ENCODE measurements at regions not wholly inside any gene's neighbourhood (a gene's known extent, or its start where the extent isn't known, plus 50 kb on each side); places are given as distances from the start of the nearest gene placed in this dataset.

- Histone ChIP-seq H3K9ac (ENCODE audit: insufficient read depth in 1 of 2, low read length in 2 of 2) (no peak overlapping the region), H3K9me3 (ENCODE audit: control insufficient read depth in 4 of 4, insufficient read depth in 3 of 4, low read length in 3 of 4) (no peaks in the 10 kb centered on the region), H3K4me1 (ENCODE audit: control insufficient read depth in 5 of 5, insufficient read depth in 5 of 5, low read length in 5 of 5) (no peaks in the 10 kb centered on the region), H3K4me3 (no peak overlapping the region), H3K27ac (ENCODE audit: low read depth in 1 of 2, low read length in 1 of 2) (no peak overlapping the region), H3K27me3 (ENCODE audit: control insufficient read depth in 3 of 3, insufficient read depth in 3 of 3, low read length in 2 of 3) (no peaks in the 10 kb centered on the region), H3K36me3 (ENCODE audit: control insufficient read depth in 4 of 4, insufficient read depth in 4 of 4, low read length in 4 of 4) (no peaks in the 10 kb centered on the region)
- ATAC-seq (ENCODE audit: insufficient read depth, low FRiP score) (no peak), DNase-seq (no peak)
- 61 to 67% methylated on average over 9 of the region's 9 CpGs for WGBS, 2 donors
- TF ChIP-seq CTCF (IDR thresholded peaks at IDR 0.05; ENCODE audit: control extremely low read depth, extremely low read depth), result no peak
Observed at GRCh38 chr4:180766944-180767729, 1476.1 kb upstream of the TENM3 start.

GRCh38 chr4:180768610-180769009 is 1474.6 kb upstream of the TENM3 start:
- ATAC-seq (ENCODE audit: insufficient read depth, low FRiP score) (no peak), DNase-seq (no peak)
- 71 to 78% methylated on average over 3 of the region's 3 CpGs for WGBS, 2 donors
- H3K9ac ChIP-seq (ENCODE audit: insufficient read depth in 1 of 2, low read length in 2 of 2), result no peak overlapping the region
- H3K4me1 ChIP-seq (ENCODE audit: control insufficient read depth in 5 of 5, insufficient read depth in 5 of 5, low read length in 5 of 5), result no peaks in the 10 kb centered on the region
- H3K36me3 ChIP-seq (ENCODE audit: control insufficient read depth in 4 of 4, insufficient read depth in 4 of 4, low read length in 4 of 4), result no peaks in the 10 kb centered on the region
- no peak overlapping the region for H3K27ac ChIP-seq (ENCODE audit: low read depth in 1 of 2, low read length in 1 of 2)
- no peaks in the 10 kb centered on the region for H3K27me3 ChIP-seq (ENCODE audit: control insufficient read depth in 3 of 3, insufficient read depth in 3 of 3, low read length in 2 of 3)
- no peak for TF ChIP-seq CTCF (IDR thresholded peaks at IDR 0.05; ENCODE audit: control extremely low read depth, extremely low read depth)
- no peaks in the 10 kb centered on the region for H3K9me3 ChIP-seq (ENCODE audit: control insufficient read depth in 4 of 4, insufficient read depth in 3 of 4, low read length in 3 of 4)
- no peak overlapping the region for H3K4me3 ChIP-seq

GRCh38 chr4:180769791-180770190 is 1473.4 kb upstream of the TENM3 start:
- Histone ChIP-seq H3K36me3 (ENCODE audit: control insufficient read depth in 4 of 4, insufficient read depth in 4 of 4, low read length in 4 of 4) (no peaks in the 10 kb centered on the region), H3K4me3 (no peak overlapping the region), H3K27me3 (ENCODE audit: control insufficient read depth in 3 of 3, insufficient read depth in 3 of 3, low read length in 2 of 3) (no peaks in the 10 kb centered on the region), H3K4me1 (ENCODE audit: control insufficient read depth in 5 of 5, insufficient read depth in 5 of 5, low read length in 5 of 5) (peaks cover 0 to 2% (median 0%) of the 10 kb centered on the region in 5 donors), H3K9me3 (ENCODE audit: control insufficient read depth in 4 of 4, insufficient read depth in 3 of 4, low read length in 3 of 4) (peaks cover 0 to 2% (median 0%) of the 10 kb centered on the region in 4 donors), H3K27ac (ENCODE audit: low read depth in 1 of 2, low read length in 1 of 2) (no peak overlapping the region), H3K9ac (ENCODE audit: insufficient read depth in 1 of 2, low read length in 2 of 2) (no peak overlapping the region)
- DNase-seq (no peak), ATAC-seq (ENCODE audit: insufficient read depth, low FRiP score) (no peak)
- WGBS, 2 donors, result 75 to 80% methylated on average over 3 of the region's 3 CpGs
- no peak for TF ChIP-seq CTCF (IDR thresholded peaks at IDR 0.05; ENCODE audit: control extremely low read depth, extremely low read depth)
